Keratinocyte (primary cell): ENCODE measurements at regions not wholly inside any gene's neighbourhood (a gene's known extent, or its start where the extent isn't known, plus 50 kb on each side); places are given as distances from the start of the nearest gene placed in this dataset.

ENCODE experiments used
- DNase-seq: peaks from one replicate; pipeline ENCODE4 v3.0.0-alpha.2; 2011; ENCODE audit warnings: low read depth, missing footprints, low spot score
- FAIRE-seq: peaks from 2 replicates; lab custom pipeline; 2011; peaks lifted over from hg19 to GRCh38; lab: Jason Lieb, UNC
- H2AFZ ChIP-seq: 2 replicates; pipeline ENCODE4 v1.6.0; 2012; ENCODE audit warnings: low read length, control low read depth, inconsistent platforms; ENCODE audit not compliant: control insufficient read depth
- H3K27ac ChIP-seq: 2 replicates; pipeline ENCODE4 v1.5.1; 2011; ENCODE audit warnings: low read length; ENCODE audit not compliant: control insufficient read depth, insufficient read depth
- H3K27me3 ChIP-seq: 3 replicates; pipeline ENCODE4 v1.6.0; 2011; ENCODE audit warnings: low read length; ENCODE audit not compliant: control insufficient read depth, insufficient read depth; ENCODE audit errors: extremely low read depth
- H3K36me3 ChIP-seq, 2 experiments: 2 replicates in 1 of 2; 3 replicates in 1 of 2; pipeline ENCODE4 v1.5.1; 2011; ENCODE audit warnings: low read length in 2 of 2, mild to moderate bottlenecking in 1 of 2; ENCODE audit not compliant: control insufficient read depth in 2 of 2, insufficient read depth in 2 of 2; ENCODE audit errors: extremely low read depth in 1 of 2
- H3K4me1 ChIP-seq: 3 replicates; pipeline ENCODE4 v1.5.1; 2011; ENCODE audit warnings: low read length; ENCODE audit not compliant: control insufficient read depth, insufficient read depth; ENCODE audit errors: extremely low read depth
- H3K4me2 ChIP-seq: 3 replicates; pipeline ENCODE4 v1.6.0; 2011; ENCODE audit warnings: low read depth, low read length; ENCODE audit not compliant: control insufficient read depth, insufficient read depth; ENCODE audit errors: extremely low read depth
- H3K4me3 ChIP-seq, 3 experiments: fragments of 200-600 bp in 1 of 3; sonication (generic) in 1 of 3; 2 replicates in 2 of 3; 3 replicates in 1 of 3; pipeline ENCODE4 v1.5.1; 2011 to 2016; ENCODE audit warnings: low read length in 3 of 3, mild to moderate bottlenecking in 3 of 3, control low read depth in 2 of 3, inconsistent platforms in 1 of 3, low read depth in 1 of 3, mixed read lengths in 1 of 3, mixed run types in 1 of 3, moderate library complexity in 1 of 3; ENCODE audit not compliant: control insufficient read depth in 2 of 3, insufficient read depth in 2 of 3; ENCODE audit errors: extremely low read depth in 1 of 3
- H3K79me2 ChIP-seq: 2 replicates; pipeline ENCODE4 v1.6.0; 2012; ENCODE audit warnings: low read length; ENCODE audit not compliant: control insufficient read depth, insufficient read depth
- H3K9ac ChIP-seq: 3 replicates; pipeline ENCODE4 v1.6.0; 2011; ENCODE audit warnings: low read length; ENCODE audit not compliant: control insufficient read depth, insufficient read depth; ENCODE audit errors: extremely low read depth
- H3K9me1 ChIP-seq: 3 replicates; pipeline ENCODE4 v1.6.0; 2011; ENCODE audit warnings: low read length; ENCODE audit not compliant: control insufficient read depth, insufficient read depth; ENCODE audit errors: extremely low read depth
- H3K9me3 ChIP-seq: 2 replicates; pipeline ENCODE4 v1.5.1; 2012; ENCODE audit warnings: low read depth, low read length; ENCODE audit not compliant: control insufficient read depth
- H4K20me1 ChIP-seq: 3 replicates; pipeline ENCODE4 v1.6.0; 2011; ENCODE audit warnings: low read length; ENCODE audit not compliant: control insufficient read depth, insufficient read depth; ENCODE audit errors: extremely low read depth
- EZH2 ChIP-seq: IDR thresholded peaks from one replicate; pipeline ENCODE4 v1.6.1; 2012; ENCODE audit warnings: inconsistent platforms, mild to moderate bottlenecking, low read length, moderate library complexity
- dilution Hi-C: fragments of 300-500 bp; cut with MboI; formaldehyde crosslinking; loops from one replicate; pipeline ENCODE4 v1.7.0; 2020; ENCODE audit warnings: low sequenced_read_pairs; ENCODE audit not compliant: extremely low pct_ligation_motif_present
- TF ChIP-seq, protein P1 (sequence below), 3 experiments: IDR thresholded peaks in 1 of 3; conservative IDR thresholded peaks in 1 of 3; optimal IDR thresholded peaks in 1 of 3; 2 replicates in 2 of 3; 3 replicates in 1 of 3; pipeline versions ENCODE3 to v1.5.1; 2011; ENCODE audit warnings: low read length in 3 of 3, mild to moderate bottlenecking in 3 of 3, moderate library complexity in 2 of 3, control low read depth in 1 of 3, inconsistent platforms in 1 of 3; ENCODE audit not compliant: insufficient read depth in 2 of 3; ENCODE audit errors: extremely low read depth in 1 of 3

DNA sequence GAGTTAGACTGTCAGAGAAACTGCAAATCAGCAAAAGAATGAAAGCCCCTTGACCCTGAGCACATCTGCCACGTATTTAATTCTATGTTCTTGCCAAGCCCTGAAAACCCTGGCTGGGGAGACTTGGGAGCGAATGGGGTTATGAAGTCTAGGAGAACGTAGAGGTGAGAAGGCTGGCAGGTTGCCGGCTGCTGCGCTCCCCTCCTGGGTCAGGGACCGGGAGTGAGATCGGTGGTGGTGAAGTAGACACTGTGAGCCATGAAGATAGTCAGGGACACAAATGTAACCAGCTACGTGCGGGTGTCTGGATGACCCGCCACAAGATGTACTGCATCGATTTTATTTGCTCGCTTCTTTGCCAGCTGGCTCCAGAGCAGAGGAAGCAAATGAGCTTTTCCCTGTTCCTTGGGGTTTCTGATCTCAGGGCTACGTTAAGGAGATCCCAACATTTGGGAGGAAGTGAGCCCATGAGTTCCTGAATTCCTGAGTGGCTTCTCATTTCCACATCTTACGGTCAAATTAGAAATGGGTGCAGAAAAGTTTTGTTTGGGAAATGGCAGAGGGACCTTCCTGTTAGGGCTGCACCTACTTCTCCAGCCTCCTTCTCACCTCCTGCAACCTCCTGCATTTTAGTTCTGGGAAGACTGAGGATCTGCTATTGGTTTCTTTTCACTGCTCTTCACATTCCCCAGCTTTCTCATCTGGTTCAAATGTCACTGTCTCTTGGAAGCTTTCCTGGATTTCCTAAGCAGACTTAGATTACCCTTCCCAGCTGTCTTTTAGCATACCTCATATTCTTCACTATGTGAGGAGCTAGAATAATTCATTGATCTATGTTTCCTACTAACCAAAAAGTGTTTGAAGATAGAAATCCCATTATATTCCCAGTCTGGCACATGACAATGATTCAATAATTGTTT is 360.6 kb downstream of the ZNF521 start:
- no peak for FAIRE-seq
- DNase-seq: no peak
- dilution Hi-C loops: no loop called here

GRCh38 chr18:24992491-24992890 is 359.5 kb downstream of the ZNF521 start:
- Histone ChIP-seq H3K9me3 (no peaks in the 10 kb centered on the region), H3K36me3 (no peaks in the 10 kb centered on the region), H3K9ac (no peak overlapping the region), H3K27me3 (no peaks in the 10 kb centered on the region), H3K9me1 (no peaks in the 10 kb centered on the region), H3K4me3 (no peak overlapping the region), H3K4me2 (no peak overlapping the region), H3K4me1 (no peaks in the 10 kb centered on the region), H4K20me1 (no peaks in the 10 kb centered on the region), H3K79me2 (no peaks in the 10 kb centered on the region), H2AFZ (no peak overlapping the region), H3K27ac (no peak overlapping the region)
- DNase-seq (no peak), FAIRE-seq (no peak)
- dilution Hi-C loops: no loop called here
- no peak for TF ChIP-seq EZH2
- TF ChIP-seq, protein P1, sequence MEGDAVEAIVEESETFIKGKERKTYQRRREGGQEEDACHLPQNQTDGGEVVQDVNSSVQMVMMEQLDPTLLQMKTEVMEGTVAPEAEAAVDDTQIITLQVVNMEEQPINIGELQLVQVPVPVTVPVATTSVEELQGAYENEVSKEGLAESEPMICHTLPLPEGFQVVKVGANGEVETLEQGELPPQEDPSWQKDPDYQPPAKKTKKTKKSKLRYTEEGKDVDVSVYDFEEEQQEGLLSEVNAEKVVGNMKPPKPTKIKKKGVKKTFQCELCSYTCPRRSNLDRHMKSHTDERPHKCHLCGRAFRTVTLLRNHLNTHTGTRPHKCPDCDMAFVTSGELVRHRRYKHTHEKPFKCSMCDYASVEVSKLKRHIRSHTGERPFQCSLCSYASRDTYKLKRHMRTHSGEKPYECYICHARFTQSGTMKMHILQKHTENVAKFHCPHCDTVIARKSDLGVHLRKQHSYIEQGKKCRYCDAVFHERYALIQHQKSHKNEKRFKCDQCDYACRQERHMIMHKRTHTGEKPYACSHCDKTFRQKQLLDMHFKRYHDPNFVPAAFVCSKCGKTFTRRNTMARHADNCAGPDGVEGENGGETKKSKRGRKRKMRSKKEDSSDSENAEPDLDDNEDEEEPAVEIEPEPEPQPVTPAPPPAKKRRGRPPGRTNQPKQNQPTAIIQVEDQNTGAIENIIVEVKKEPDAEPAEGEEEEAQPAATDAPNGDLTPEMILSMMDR (optimal IDR thresholded peaks at IDR 0.05 in 1 of 3, IDR thresholded peaks at IDR 0.05 in 1 of 3, conservative IDR thresholded peaks at IDR 0.05 in 1 of 3; ENCODE audit: extremely low read depth in 1 of 3, insufficient read depth in 2 of 3, low read length in 3 of 3): no peak

More for the DNA sequence above, 360.6 kb downstream of the ZNF521 start:
- Histone ChIP-seq H2AFZ (no peak overlapping the region), H3K9ac (no peak overlapping the region), H3K36me3 (no peaks in the 10 kb centered on the region), H3K9me1 (no peaks in the 10 kb centered on the region), H4K20me1 (no peaks in the 10 kb centered on the region), H3K27ac (no peak overlapping the region), H3K4me2 (no peak overlapping the region), H3K4me3 (no peak overlapping the region), H3K4me1 (no peaks in the 10 kb centered on the region), H3K79me2 (no peaks in the 10 kb centered on the region), H3K9me3 (no peaks in the 10 kb centered on the region), H3K27me3 (no peaks in the 10 kb centered on the region)
- TF ChIP-seq, protein P1 (optimal IDR thresholded peaks at IDR 0.05 in 1 of 3, IDR thresholded peaks at IDR 0.05 in 1 of 3, conservative IDR thresholded peaks at IDR 0.05 in 1 of 3; ENCODE audit: extremely low read depth in 1 of 3, insufficient read depth in 2 of 3, low read length in 3 of 3): no peak
- TF ChIP-seq EZH2: no peak
